Activated CD8-positive, alpha-beta memory T cell treated with anti-CD3 and anti-CD28 coated beads, Interleukin-2, amount 50 U/mL, for 1 hour (primary cell): ENCODE measurements at regions not wholly inside any gene's neighbourhood (a gene's known extent, or its start where the extent isn't known, plus 50 kb on each side); places are given as distances from the start of the nearest gene placed in this dataset.
"Not testable (repeated sequence)": the region's sequence is repeated elsewhere in the genome, so short reads cannot be mapped to it uniquely, and the experiment has no call there.

Source experiments
- DNase-seq: peaks from one replicate; pipeline ENCODE4 v3.0.0-alpha.2; 2020; ENCODE audit errors: extremely low read depth

GRCh38 chr3:107942951-107943749 lies 147.7 kb downstream of the CD47 start:
- no peak for DNase-seq

GRCh38 chr3:107942244-107942643 lies 148.6 kb downstream of the CD47 start:
- no peak for DNase-seq

- DNase-seq: no peak
These were observed 151.0 kb downstream of the CD47 start for GRCh38 chr3:107939691-107940442.

- no peak for DNase-seq
These were observed 152.7 kb downstream of the CD47 start for GRCh38 chr3:107938143-107938542.

GRCh38 chr3:107934808-107935207 lies 156.0 kb downstream of the CD47 start:
- no peak for DNase-seq

- no peak for DNase-seq
These were observed 157.4 kb downstream of the CD47 start for GRCh38 chr3:107933450-107933849.

GRCh38 chr3:107931326-107931725 lies 159.5 kb downstream of the CD47 start:
- no peak for DNase-seq

GRCh38 chr3:107929088-107929487 lies 161.7 kb downstream of the CD47 start:
- no peak for DNase-seq

- DNase-seq: no peak
These were observed 162.8 kb downstream of the CD47 start for GRCh38 chr3:107928084-107928445.

GRCh38 chr3:107927361-107928083 lies 163.3 kb downstream of the CD47 start:
- DNase-seq: peak; percentile 14

- DNase-seq: no peak
These were observed 165.0 kb downstream of the CD47 start for GRCh38 chr3:107925851-107926250.

GRCh38 chr3:107921038-107921437 lies 169.8 kb downstream of the CD47 start:
- no peak for DNase-seq

- no peak for DNase-seq
These were observed 170.3 kb downstream of the CD47 start for GRCh38 chr3:107920538-107920937.

- DNase-seq: no peak
These were observed 171.6 kb downstream of the CD47 start for GRCh38 chr3:107919239-107919638.

GRCh38 chr3:107916171-107916570 lies 174.7 kb downstream of the CD47 start:
- DNase-seq: no peak

GRCh38 chr3:107915706-107916105 lies 175.1 kb downstream of the CD47 start:
- DNase-seq: no peak

- no peak for DNase-seq
These were observed 177.1 kb downstream of the CD47 start for GRCh38 chr3:107913701-107914100.

GRCh38 chr3:107911337-107912000 lies 179.4 kb downstream of the CD47 start:
- no peak for DNase-seq

GRCh38 chr3:107910713-107911259 lies 180.0 kb downstream of the CD47 start:
- no peak for DNase-seq

GRCh38 chr3:107909583-107909982 lies 181.2 kb downstream of the CD47 start:
- not testable (repeated sequence) for DNase-seq

GRCh38 chr3:107907996-107908395 lies 182.8 kb downstream of the CD47 start:
- no peak for DNase-seq
